ENCODE measurements at regions not wholly inside any gene's neighbourhood (a gene's known extent, or its start where the extent isn't known, plus 50 kb on each side); places are given as distances from the start of the nearest gene placed in this dataset.

GRCh38 chr2:152861349-152861942, 143.0 kb downstream of the ARL6IP6 start:
- no peak for DNase-seq

DNA sequence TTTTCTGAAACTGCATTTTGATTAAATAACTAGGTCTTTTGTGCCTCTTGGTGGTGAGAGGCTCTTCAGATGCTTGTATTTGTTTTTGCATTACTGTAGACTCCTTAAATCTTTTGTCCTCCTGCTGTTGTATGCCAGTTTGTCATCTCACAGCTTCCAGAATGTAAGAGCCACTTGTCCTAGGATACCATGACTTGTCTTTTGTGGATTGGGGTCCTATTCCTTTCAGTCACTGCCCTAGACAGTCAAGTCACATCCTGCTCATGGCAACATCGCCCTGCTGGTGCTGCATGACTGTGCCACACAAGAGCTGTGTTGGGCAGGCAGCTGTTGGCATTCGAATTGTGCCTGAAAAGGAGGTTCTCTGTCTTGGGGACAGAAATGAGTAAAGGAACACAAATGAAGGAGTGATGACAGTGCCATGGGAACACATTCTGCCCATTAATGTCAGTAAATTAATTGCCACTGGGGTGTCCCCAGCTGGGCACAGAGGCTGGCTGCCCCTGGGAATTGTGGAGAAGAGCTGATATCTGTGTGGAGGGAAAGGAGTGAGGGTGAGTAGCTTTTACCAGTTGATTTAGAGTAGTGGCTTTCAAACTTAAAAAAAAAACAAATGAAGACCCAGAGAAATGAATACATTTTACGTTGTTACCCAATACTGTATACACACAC, 140.3 kb downstream of the ARL6IP6 start:
- DNase-seq = no peak

DNA sequence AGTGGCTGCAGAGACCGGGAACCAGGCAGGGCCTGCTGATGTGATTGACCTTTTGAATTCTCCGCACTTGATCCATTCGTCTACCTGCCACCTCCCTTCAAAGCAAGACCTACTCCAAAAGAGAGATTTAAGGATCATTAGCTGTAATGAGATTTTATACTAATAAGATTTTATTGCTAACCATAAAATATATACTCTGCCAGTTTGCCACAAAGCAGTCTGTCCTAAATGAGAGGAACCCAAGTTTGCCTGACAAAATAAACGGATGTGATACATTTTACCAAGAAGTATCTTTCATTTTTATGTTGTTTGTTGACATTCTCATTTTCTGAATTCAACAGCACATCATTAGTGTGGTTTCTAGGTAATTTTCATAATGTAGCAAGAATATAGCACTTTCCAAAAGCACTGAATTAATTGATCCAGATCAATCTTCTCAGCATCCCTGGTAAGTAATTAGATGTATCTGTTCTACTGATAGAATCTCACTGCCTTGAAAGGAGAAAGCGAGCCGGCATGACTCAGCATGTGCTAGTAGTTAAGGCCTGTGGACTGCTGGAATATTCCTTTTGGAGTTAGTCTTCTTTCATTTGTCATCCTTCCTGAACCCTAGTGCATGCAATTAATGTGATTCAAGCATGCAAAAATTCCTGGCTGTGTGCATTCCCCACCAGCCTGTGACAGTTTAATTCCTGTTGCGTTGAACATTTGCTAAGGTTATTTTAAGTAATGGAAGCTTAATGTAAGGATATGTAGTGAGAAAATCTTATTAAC, 128.5 kb downstream of the ARL6IP6 start:
- DNase-seq = no peak

DNA sequence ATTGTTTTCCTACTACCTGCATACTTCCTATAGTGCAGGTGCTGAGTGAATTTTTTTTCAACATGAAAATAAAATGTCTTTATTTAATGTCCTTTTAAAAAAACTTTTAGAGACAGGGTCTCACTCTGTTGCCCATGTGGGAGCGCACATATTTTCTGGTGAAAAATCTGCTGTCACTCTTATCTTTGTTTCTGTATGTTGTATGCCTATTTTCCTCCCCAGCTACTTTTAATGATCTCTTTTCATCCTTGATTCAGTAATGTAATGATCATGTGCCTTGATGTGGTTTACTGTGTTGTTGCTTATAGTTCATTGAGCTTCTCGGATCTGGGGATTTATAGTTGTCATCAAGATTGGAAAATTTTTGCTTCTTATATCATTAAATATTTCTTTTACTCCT, 117.3 kb downstream of the ARL6IP6 start:
- DNase-seq = no peak

GRCh38 chr2:152827944-152828343, 109.5 kb downstream of the ARL6IP6 start:
- DNase-seq = no peak

DNA sequence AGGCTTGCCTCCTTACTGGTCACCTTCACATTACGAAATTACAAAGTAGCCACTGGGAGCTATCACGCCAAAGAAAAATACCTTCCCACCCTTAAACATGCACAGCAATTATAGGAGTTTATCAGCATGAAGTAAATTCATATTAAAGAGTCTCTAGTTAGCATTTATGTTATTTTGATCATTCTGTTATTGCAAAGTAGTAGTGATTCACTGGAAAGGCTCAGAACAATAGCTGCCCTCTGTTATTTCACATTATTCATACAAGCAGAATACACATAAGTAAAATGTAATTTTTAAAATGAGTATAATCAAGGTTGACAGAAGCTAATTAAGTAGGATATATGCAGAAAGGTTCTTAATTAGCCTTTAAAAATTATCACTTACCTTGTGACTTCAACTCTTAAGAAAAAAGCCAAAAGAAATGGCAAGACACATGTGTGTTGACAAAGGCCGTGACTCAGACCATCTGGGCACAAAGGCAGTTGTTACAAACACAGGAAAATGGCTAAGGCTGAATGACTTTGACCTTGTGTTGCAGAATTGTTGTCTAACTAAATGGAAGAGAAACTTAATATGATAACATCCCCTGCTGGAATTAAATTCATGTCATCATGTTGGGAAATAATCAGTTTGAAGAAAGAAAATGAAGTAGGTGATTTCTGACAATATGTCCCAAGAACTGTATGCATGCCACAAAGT, 108.3 kb downstream of the ARL6IP6 start:
- no peak for DNase-seq

GRCh38 chr2:152825834-152826233, 107.4 kb downstream of the ARL6IP6 start:
- DNase-seq = no peak

- no peak for DNase-seq
These were observed 105.5 kb downstream of the ARL6IP6 start for GRCh38 chr2:152823905-152824304.

DNA sequence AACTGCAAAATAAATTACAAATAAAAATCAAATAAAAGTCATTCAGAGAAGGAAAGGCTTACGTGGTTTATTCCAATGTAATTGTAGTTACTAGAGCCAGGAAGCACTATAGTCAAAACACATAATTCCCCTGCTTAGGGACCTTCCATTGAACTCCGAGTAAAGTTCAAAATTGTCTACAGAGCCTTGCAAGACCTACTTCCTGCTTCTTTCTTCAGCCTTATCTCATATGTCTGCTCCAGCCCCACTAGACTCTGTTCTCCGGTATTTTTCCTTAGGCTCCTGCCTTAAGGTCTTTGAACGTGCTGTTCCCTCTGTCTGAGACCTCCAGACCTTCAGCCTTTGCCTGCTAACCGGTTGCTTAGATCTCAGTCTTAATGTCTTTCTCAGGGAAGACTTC, 104.3 kb downstream of the ARL6IP6 start:
- DNase-seq = no peak

DNA sequence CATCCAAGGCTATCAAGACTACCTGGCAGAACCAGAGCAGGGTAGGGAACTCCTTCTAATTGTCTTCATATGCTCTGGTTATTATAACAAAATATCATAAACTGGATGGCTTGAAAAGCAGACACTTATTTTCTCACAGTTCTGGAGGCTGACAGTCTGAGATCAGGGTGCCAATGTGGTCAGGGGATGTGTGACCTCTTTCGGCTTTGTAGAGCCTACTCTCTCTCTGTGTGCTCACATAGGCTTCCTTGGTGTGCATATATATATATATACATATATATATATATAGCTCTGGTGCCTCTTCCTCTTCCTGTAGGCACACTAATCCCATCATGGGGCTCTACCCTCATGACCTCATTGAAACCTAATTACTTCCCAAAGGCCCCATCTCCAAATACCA, 101.6 kb downstream of the ARL6IP6 start:
- no peak for DNase-seq

- no peak for DNase-seq
These were observed 97.3 kb downstream of the ARL6IP6 start for GRCh38 chr2:152815634-152816257.

DNA sequence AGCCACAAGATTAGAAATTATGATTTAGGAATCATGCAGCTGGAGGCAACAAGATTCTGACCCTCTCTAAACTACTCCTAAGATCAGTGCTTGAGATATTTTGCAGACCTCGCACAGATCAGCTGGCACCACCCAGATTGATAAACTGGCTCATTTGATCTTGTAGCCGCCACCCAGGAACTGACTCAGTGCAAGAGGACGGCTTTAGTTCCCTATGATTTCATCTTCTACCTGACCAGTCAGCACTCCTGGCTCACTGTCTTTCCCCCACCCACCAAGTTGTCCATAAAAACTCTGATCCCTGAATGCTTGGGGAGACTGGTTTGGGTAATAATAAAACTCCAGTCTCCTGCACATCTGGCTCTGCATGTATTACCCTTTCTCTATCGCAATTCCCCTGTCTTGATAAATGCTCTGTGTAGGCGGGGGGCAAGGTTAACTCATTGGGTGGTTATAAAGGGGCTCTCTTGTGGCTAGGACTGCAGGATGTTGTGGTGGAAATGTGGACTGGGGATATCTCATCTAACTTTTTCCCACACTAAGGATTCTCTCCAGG, 96.1 kb downstream of the ARL6IP6 start:
- no peak for DNase-seq

DNA sequence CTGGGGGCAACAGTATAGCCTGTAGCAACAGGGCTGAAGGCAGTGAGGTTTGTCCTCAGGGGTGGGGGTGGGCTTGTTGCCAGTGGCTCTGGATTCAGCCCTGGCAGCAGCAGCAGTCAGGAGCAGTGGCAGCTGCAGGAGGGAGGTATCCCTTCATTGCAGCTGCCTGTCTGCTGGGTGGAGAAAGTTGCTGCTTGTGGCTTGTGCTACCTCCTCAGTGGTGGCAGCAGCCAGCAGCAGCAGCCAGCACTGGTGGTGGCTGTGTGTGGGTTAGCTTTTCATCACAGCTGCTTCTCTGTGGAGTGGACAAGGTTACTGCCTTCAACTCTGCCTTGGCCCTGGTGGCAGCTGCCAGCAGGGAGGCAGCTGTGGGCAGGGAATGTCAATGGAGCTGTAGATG, 94.9 kb downstream of the ARL6IP6 start:
- DNase-seq = no peak

All from CD4-positive, alpha-beta T cell treated with Interleukin-21 for 1 hour (primary cell).